H9 (cell line): ENCODE measurements at regions not wholly inside any gene's neighbourhood (a gene's known extent, or its start where the extent isn't known, plus 50 kb on each side); places are given as distances from the start of the nearest gene placed in this dataset.
A peak's percentile ranks its signal among the peaks of the same experiment; 100 is the strongest.

Experiments used
- DNase-seq: peaks from one replicate; pipeline ENCODE4 v3.0.0-alpha.2; 2017
- H2AFZ ChIP-seq: one replicate; pipeline ENCODE4 v1.6.1; 2013; ENCODE audit warnings: mild to moderate bottlenecking, low read length, control low read depth, moderate library complexity
- H2AK5ac ChIP-seq: 2 replicates; pipeline ENCODE4 v1.6.1; 2013; ENCODE audit warnings: low read length, control low read depth, mixed read lengths; ENCODE audit not compliant: insufficient read length
- H2BK120ac ChIP-seq: one replicate; pipeline ENCODE4 v1.6.1; 2013; ENCODE audit warnings: low read depth, mild to moderate bottlenecking, low read length, control low read depth, inconsistent platforms; ENCODE audit not compliant: poor library complexity, severe bottlenecking
- H2BK12ac ChIP-seq: 2 replicates; pipeline ENCODE4 v1.6.1; 2013; ENCODE audit warnings: low read length, control low read depth, mixed read lengths, low read depth; ENCODE audit not compliant: insufficient read length
- H2BK15ac ChIP-seq: 2 replicates; pipeline ENCODE4 v1.6.1; 2013; ENCODE audit warnings: low read depth, low read length, control low read depth
- H2BK20ac ChIP-seq: one replicate; pipeline ENCODE4 v1.6.1; 2013; ENCODE audit warnings: low read depth, mild to moderate bottlenecking, low read length, control low read depth, inconsistent platforms; ENCODE audit not compliant: poor library complexity, severe bottlenecking
- H2BK5ac ChIP-seq: 2 replicates; pipeline ENCODE4 v1.6.1; 2013; ENCODE audit warnings: low read length, control low read depth, mixed read lengths; ENCODE audit not compliant: insufficient read length
- H3K14ac ChIP-seq: 2 replicates; pipeline ENCODE4 v1.6.1; 2013; ENCODE audit warnings: low read length, control low read depth; ENCODE audit not compliant: insufficient read depth
- H3K18ac ChIP-seq: 2 replicates; pipeline ENCODE4 v1.6.1; 2013; ENCODE audit warnings: low read depth, mild to moderate bottlenecking, mixed read lengths, low read length, control low read depth; ENCODE audit not compliant: insufficient read length
- H3K23ac ChIP-seq: 2 replicates; pipeline ENCODE4 v1.6.1; 2013; ENCODE audit warnings: low read length, control low read depth, mixed read lengths, low read depth; ENCODE audit not compliant: insufficient read length
- H3K23me2 ChIP-seq: 2 replicates; pipeline ENCODE4 v1.6.1; 2013; ENCODE audit warnings: low read depth, mild to moderate bottlenecking, mixed read lengths, low read length, control low read depth; ENCODE audit not compliant: insufficient read length, poor library complexity, severe bottlenecking
- H3K27ac ChIP-seq: 2 replicates; pipeline ENCODE4 v1.5.1; 2013; ENCODE audit warnings: low read length, control low read depth, mixed read lengths, low read depth; ENCODE audit not compliant: insufficient read length
- H3K27me3 ChIP-seq: 2 replicates; pipeline ENCODE4 v1.6.1; 2013; ENCODE audit warnings: low read length, control low read depth, inconsistent platforms; ENCODE audit not compliant: insufficient read depth
- H3K4ac ChIP-seq: 2 replicates; pipeline ENCODE4 v1.6.1; 2013; ENCODE audit warnings: low read depth, mild to moderate bottlenecking, control low read depth, inconsistent platforms, low read length, moderate library complexity
- H3K4me1 ChIP-seq: 2 replicates; pipeline ENCODE4 v1.6.1; 2013; ENCODE audit warnings: low read length, control low read depth, inconsistent platforms; ENCODE audit not compliant: insufficient read depth
- H3K4me2 ChIP-seq: 2 replicates; pipeline ENCODE4 v1.6.1; 2013; ENCODE audit warnings: low read length, control low read depth, mixed read lengths; ENCODE audit not compliant: insufficient read length, insufficient read depth
- H3K56ac ChIP-seq: 2 replicates; pipeline ENCODE4 v1.6.1; 2013; ENCODE audit warnings: low read depth, mild to moderate bottlenecking, mixed read lengths, low read length, control low read depth; ENCODE audit not compliant: insufficient read length
- H3K79me1 ChIP-seq: 2 replicates; pipeline ENCODE4 v1.6.1; 2013; ENCODE audit warnings: low read depth, mild to moderate bottlenecking, moderate library complexity, low read length, control low read depth, inconsistent platforms; ENCODE audit not compliant: insufficient read depth, poor library complexity, severe bottlenecking
- H3K79me2 ChIP-seq: 2 replicates; pipeline ENCODE4 v1.6.1; 2013; ENCODE audit warnings: low read length, control low read depth, inconsistent platforms; ENCODE audit not compliant: insufficient read depth
- H3K9ac ChIP-seq: 2 replicates; pipeline ENCODE4 v1.6.1; 2013; ENCODE audit warnings: low read length, control low read depth, mixed read lengths; ENCODE audit not compliant: insufficient read length; ENCODE audit errors: extremely low read depth
- H3K9me3 ChIP-seq: one replicate; pipeline ENCODE4 v1.6.1; 2013; ENCODE audit warnings: low read depth, low read length, inconsistent platforms; ENCODE audit not compliant: control insufficient read depth
- H3T11ph ChIP-seq: one replicate; pipeline ENCODE4 v1.6.1; 2013; ENCODE audit warnings: mild to moderate bottlenecking, low read length, control low read depth, inconsistent platforms
- H4K20me1 ChIP-seq: one replicate; pipeline ENCODE4 v1.6.1; 2013; ENCODE audit not compliant: control insufficient read depth, insufficient read length, insufficient read depth
- H4K5ac ChIP-seq: 2 replicates; pipeline ENCODE4 v1.6.1; 2013; ENCODE audit warnings: low read depth, mild to moderate bottlenecking, mixed read lengths, low read length, control low read depth; ENCODE audit not compliant: insufficient read length
- H4K8ac ChIP-seq: replicated peaks from 2 replicates; pipeline ENCODE4 v1.6.1; 2013; ENCODE audit warnings: low read length, control low read depth, mixed read lengths, low read depth; ENCODE audit not compliant: insufficient read length
- H4K91ac ChIP-seq: 2 replicates; pipeline ENCODE4 v1.6.1; 2013; ENCODE audit warnings: low read depth, mild to moderate bottlenecking, moderate library complexity, mixed read lengths, low read length, control low read depth; ENCODE audit not compliant: insufficient read length
- H3K27ac Mint-ChIP-seq, 3 experiments: 2 replicates in 2 of 3; 3 replicates in 1 of 3; pipeline ENCODE4 v1.8.0; 2020 to 2021; ENCODE audit warnings: mixed read lengths in 3 of 3, mild to moderate bottlenecking in 1 of 3, moderate library complexity in 1 of 3
- H3K27me3 Mint-ChIP-seq: 2 replicates; pipeline ENCODE4 v1.8.0; 2021; ENCODE audit warnings: low read depth, mild to moderate bottlenecking, moderate library complexity, mixed read lengths
- H3K36me3 Mint-ChIP-seq, 3 experiments: 2 replicates in 2 of 3; 3 replicates in 1 of 3; pipeline ENCODE4 v1.8.0; 2020 to 2021; ENCODE audit warnings: low read depth in 3 of 3, mixed read lengths in 3 of 3; ENCODE audit not compliant: insufficient read depth in 1 of 3
- H3K4me1 Mint-ChIP-seq, 2 experiments: 2 replicates each; pipeline ENCODE4 v1.8.0; 2020; ENCODE audit warnings: mixed read lengths in 2 of 2
- H3K4me3 Mint-ChIP-seq, 2 experiments: 2 replicates in 1 of 2; 3 replicates in 1 of 2; pipeline ENCODE4 v1.8.0; 2020 to 2021; ENCODE audit warnings: mild to moderate bottlenecking in 2 of 2, mixed read lengths in 2 of 2, moderate library complexity in 1 of 2
- H3K9me3 Mint-ChIP-seq, 2 experiments: 2 replicates in 1 of 2; 3 replicates in 1 of 2; pipeline ENCODE4 v1.8.0; 2020; ENCODE audit warnings: mild to moderate bottlenecking in 2 of 2, mixed read lengths in 2 of 2, moderate library complexity in 1 of 2
- TF ChIP-seq, protein P1 (sequence below): fragments of 200-600 bp; sonication (generic); conservative IDR thresholded peaks from 3 replicates; pipeline ENCODE4 v1.8.0; 2021; ENCODE audit warnings: antibody characterized with exemption, mild to moderate bottlenecking

DNA sequence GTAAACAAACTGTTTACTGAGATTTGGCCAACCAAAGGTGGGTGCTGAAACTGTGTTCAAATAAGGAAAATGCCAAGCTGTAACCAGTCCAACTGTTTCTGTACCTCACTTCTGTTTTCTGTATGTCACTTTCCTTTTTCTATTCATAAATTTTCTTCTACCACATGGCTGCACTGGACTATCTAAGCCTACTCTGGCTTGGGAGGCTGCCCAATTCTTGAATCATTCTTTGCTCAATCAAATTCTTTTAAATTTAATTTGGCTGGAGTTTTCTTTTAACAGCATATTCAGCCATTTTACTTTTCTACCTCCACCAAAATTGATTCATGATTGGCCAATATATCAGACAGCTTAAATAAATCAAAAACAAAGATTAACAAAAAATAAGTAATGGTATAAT is 1575.5 kb upstream of the SPRY2 start:
- Histone ChIP-seq H2BK5ac (no peak overlapping the region), H3K9me3 (no peaks in the 10 kb centered on the region), H3K4me2 (no peak overlapping the region), H3K14ac (no peak overlapping the region), H4K20me1 (no peaks in the 10 kb centered on the region), H4K91ac (no peak overlapping the region), H2BK120ac (no peak overlapping the region), H4K5ac (no peak overlapping the region), H2BK20ac (no peak overlapping the region), H2BK15ac (no peak overlapping the region), H3K9ac (no peak overlapping the region), H3K23ac (no peak overlapping the region), H3K23me2 (no peaks in the 10 kb centered on the region), H3T11ph (no peak overlapping the region), H3K4me1 (no peaks in the 10 kb centered on the region), H2BK12ac (no peak overlapping the region), H2AFZ (no peak overlapping the region), H4K8ac (no peak overlapping the region), H3K27ac (no peak overlapping the region), H3K79me2 (no peaks in the 10 kb centered on the region), H3K56ac (no peak overlapping the region), H3K27me3 (no peaks in the 10 kb centered on the region), H2AK5ac (no peak overlapping the region), H3K4ac (no peak overlapping the region), H3K18ac (no peak overlapping the region), H3K79me1 (no peaks in the 10 kb centered on the region)
- H3K4me1 Mint-ChIP-seq: peaks cover 17 to 23% of the 10 kb centered on the region in 2 experiments
- H3K4me3 Mint-ChIP-seq: no peak overlapping the region
- H3K27ac Mint-ChIP-seq: peak overlapping the region in 1 of 3 experiments; percentile 84; a peak in 1 of 7 replicates
- no peak for DNase-seq
- no peaks in the 10 kb centered on the region for H3K27me3 Mint-ChIP-seq
- TF ChIP-seq, protein P1, sequence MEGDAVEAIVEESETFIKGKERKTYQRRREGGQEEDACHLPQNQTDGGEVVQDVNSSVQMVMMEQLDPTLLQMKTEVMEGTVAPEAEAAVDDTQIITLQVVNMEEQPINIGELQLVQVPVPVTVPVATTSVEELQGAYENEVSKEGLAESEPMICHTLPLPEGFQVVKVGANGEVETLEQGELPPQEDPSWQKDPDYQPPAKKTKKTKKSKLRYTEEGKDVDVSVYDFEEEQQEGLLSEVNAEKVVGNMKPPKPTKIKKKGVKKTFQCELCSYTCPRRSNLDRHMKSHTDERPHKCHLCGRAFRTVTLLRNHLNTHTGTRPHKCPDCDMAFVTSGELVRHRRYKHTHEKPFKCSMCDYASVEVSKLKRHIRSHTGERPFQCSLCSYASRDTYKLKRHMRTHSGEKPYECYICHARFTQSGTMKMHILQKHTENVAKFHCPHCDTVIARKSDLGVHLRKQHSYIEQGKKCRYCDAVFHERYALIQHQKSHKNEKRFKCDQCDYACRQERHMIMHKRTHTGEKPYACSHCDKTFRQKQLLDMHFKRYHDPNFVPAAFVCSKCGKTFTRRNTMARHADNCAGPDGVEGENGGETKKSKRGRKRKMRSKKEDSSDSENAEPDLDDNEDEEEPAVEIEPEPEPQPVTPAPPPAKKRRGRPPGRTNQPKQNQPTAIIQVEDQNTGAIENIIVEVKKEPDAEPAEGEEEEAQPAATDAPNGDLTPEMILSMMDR: no peak
- H3K9me3 Mint-ChIP-seq: no peaks in the 10 kb centered on the region; a peak in 1 of 5 replicates
- H3K36me3 Mint-ChIP-seq: peaks cover 0 to 4% (median 2%) of the 10 kb centered on the region in 3 experiments; a peak in 2 of 7 replicates
